HepG2 (cell line): ENCODE measurements at regions not wholly inside any gene's neighbourhood (a gene's known extent, or its start where the extent isn't known, plus 50 kb on each side); places are given as distances from the start of the nearest gene placed in this dataset.

Experiments used
- CEBPZ ChIP-seq: IDR thresholded peaks from 2 replicates; pipeline ENCODE4 v1.6.1; 2012; ENCODE audit warnings: low read length, improper control_type of control experiment
- DDIT3 ChIP-seq: sonication (generic); formaldehyde crosslinking; IDR thresholded peaks from 2 replicates; pipeline ENCODE4 v1.4.0; 2020; ENCODE audit warnings: mild to moderate bottlenecking, missing genetic modification reagents
- GLMP ChIP-seq: sonication (generic); formaldehyde crosslinking; IDR thresholded peaks from 2 replicates; pipeline ENCODE4 v1.9.0; 2021; ENCODE audit warnings: missing genetic modification reagents, mild to moderate bottlenecking, borderline replicate concordance
- IRX3 ChIP-seq: sonication (generic); formaldehyde crosslinking; IDR thresholded peaks from 2 replicates; pipeline ENCODE4 v1.8.1; 2023; ENCODE audit warnings: mild to moderate bottlenecking, low read depth, missing genetic modification reagents, borderline replicate concordance
- MYC ChIP-seq: sonication (generic); formaldehyde crosslinking; IDR thresholded peaks from 2 replicates; pipeline ENCODE4 v1.9.0; 2021; ENCODE audit warnings: missing genetic modification reagents, borderline replicate concordance
- NFE2 ChIP-seq: sonication (generic); formaldehyde crosslinking; IDR thresholded peaks from 2 replicates; pipeline ENCODE4 v1.4.0; 2020; ENCODE audit warnings: missing genetic modification reagents
- PBX3 ChIP-seq: sonication (generic); formaldehyde crosslinking; IDR thresholded peaks from 2 replicates; pipeline ENCODE4 v1.8.1; 2023; ENCODE audit warnings: missing genetic modification reagents, inconsistent platforms, borderline replicate concordance
- POLR2AphosphoS2 ChIP-seq: IDR thresholded peaks from 2 replicates; pipeline ENCODE4 v1.6.1; 2011; ENCODE audit warnings: low read depth, low read length, improper control_type of control experiment
- POLR2AphosphoS5 ChIP-seq: IDR thresholded peaks from 2 replicates; pipeline ENCODE4 v1.6.1; 2012; ENCODE audit warnings: low read depth, low read length
- SNAI1 ChIP-seq: sonication (generic); formaldehyde crosslinking; IDR thresholded peaks from 2 replicates; pipeline ENCODE4 v1.5.0; 2020; ENCODE audit warnings: mild to moderate bottlenecking, missing genetic modification reagents, borderline replicate concordance
- YY1 ChIP-seq: IDR thresholded peaks from 2 replicates; pipeline ENCODE4 v1.6.1; 2011; ENCODE audit warnings: low read length, low read depth, moderate library complexity, mild to moderate bottlenecking; ENCODE audit not compliant: insufficient read depth, insufficient replicate concordance
- ZEB1 ChIP-seq: IDR thresholded peaks from 2 replicates; pipeline ENCODE4 v1.6.1; 2012; ENCODE audit warnings: mild to moderate bottlenecking, low read depth, inconsistent platforms; ENCODE audit not compliant: insufficient replicate concordance
- ZNF460 ChIP-seq: sonication (generic); formaldehyde crosslinking; IDR thresholded peaks from 2 replicates; pipeline ENCODE4 v1.5.1; 2020; ENCODE audit warnings: missing genetic modification reagents, mild to moderate bottlenecking, borderline replicate concordance

GRCh38 chr14:52175982-52176502 is 91.5 kb upstream of the PTGDR start:
- TF ChIP-seq ZEB1 = no peak
- TF ChIP-seq DDIT3 = no peak
- TF ChIP-seq PBX3 (CRISPR knock-in tag) = no peak
- TF ChIP-seq YY1 = no peak
- TF ChIP-seq SNAI1 = no peak
- TF ChIP-seq POLR2AphosphoS5 = no peak
- TF ChIP-seq MYC (CRISPR knock-in tag) = no peak
- TF ChIP-seq CEBPZ = no peak
- TF ChIP-seq IRX3 (CRISPR knock-in tag) = no peak
- TF ChIP-seq GLMP (CRISPR knock-in tag) = no peak
- no peak for TF ChIP-seq NFE2 (CRISPR knock-in tag)
- no peak for TF ChIP-seq ZNF460 (CRISPR knock-in tag)
- TF ChIP-seq POLR2AphosphoS2 = no peak
